HL-60 (cell line): ENCODE measurements at regions not wholly inside any gene's neighbourhood (a gene's known extent, or its start where the extent isn't known, plus 50 kb on each side); places are given as distances from the start of the nearest gene placed in this dataset.
"Not testable (repeated sequence)": the region's sequence is repeated elsewhere in the genome, so short reads cannot be mapped to it uniquely, and the experiment has no call there.

Experiments used
- DNase-seq, 2 experiments: peaks; one replicate each; pipeline ENCODE4 v3.0.0-alpha.2; 2010 to 2020; ENCODE audit warnings: low read depth in 1 of 2, low spot score in 1 of 2
- H3K27ac ChIP-seq: fragments of 250-450 bp; sonication (Bioruptor Pico); replicated peaks from 2 replicates; pipeline ENCODE4 v1.5.1; 2020; ENCODE audit warnings: mild to moderate bottlenecking, moderate library complexity
- H3K27me3 ChIP-seq: fragments of 250-450 bp; sonication (Bioruptor Pico); 2 replicates; pipeline ENCODE4 v1.5.1; 2021; ENCODE audit warnings: mild to moderate bottlenecking, moderate library complexity; ENCODE audit not compliant: insufficient read depth, poor library complexity, severe bottlenecking
- H3K4me3 ChIP-seq: replicated peaks from 2 replicates; pipeline ENCODE4 v1.5.1; 2011; ENCODE audit warnings: mild to moderate bottlenecking, control low read depth, low read length; ENCODE audit not compliant: insufficient read depth
- GABPA ChIP-seq: IDR thresholded peaks from 2 replicates; pipeline ENCODE4 v1.6.1; 2012; ENCODE audit warnings: low read depth
- POLR2AphosphoS5 ChIP-seq: IDR thresholded peaks from 2 replicates; pipeline ENCODE4 v1.6.1; 2012; ENCODE audit warnings: low read depth
- SPI1 ChIP-seq: IDR thresholded peaks from 2 replicates; pipeline ENCODE4 v1.6.1; 2012; ENCODE audit warnings: low read depth, mild to moderate bottlenecking, borderline replicate concordance
- TF ChIP-seq, protein P1 (sequence below): IDR thresholded peaks from 2 replicates; pipeline ENCODE4 v1.6.1; 2012; ENCODE audit warnings: low read depth; ENCODE audit not compliant: insufficient replicate concordance
- TF ChIP-seq, protein P2 (sequence below): IDR thresholded peaks from one replicate; pipeline ENCODE4 v1.5.1; 2011; ENCODE audit warnings: low read length, control low read depth, inconsistent platforms; ENCODE audit not compliant: insufficient read depth

DNA sequence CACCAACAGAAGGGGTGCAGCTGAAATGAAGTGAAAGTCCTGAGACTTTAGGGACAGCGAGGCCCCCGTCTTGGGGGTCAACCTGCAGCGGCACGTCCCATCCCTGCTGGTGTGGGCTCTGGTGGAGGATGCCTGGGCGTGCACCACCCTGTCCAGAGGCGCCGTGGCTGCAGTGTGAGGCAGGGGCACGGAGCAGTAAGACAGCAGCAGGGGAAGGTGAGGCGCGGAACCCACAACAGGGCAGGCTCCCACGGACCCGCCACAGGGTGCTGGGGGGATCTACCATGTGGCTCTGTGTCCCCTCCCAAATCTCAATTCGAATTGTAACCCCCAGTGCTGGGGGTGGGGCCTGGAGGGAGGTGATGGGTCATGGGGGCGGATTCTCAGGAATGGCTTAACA is 158.6 kb downstream of the SHANK2 start:
- Histone ChIP-seq H3K27me3 (no peaks in the 10 kb centered on the region), H3K4me3 (no peak overlapping the region), H3K27ac (no peak overlapping the region)
- TF ChIP-seq, protein P1, sequence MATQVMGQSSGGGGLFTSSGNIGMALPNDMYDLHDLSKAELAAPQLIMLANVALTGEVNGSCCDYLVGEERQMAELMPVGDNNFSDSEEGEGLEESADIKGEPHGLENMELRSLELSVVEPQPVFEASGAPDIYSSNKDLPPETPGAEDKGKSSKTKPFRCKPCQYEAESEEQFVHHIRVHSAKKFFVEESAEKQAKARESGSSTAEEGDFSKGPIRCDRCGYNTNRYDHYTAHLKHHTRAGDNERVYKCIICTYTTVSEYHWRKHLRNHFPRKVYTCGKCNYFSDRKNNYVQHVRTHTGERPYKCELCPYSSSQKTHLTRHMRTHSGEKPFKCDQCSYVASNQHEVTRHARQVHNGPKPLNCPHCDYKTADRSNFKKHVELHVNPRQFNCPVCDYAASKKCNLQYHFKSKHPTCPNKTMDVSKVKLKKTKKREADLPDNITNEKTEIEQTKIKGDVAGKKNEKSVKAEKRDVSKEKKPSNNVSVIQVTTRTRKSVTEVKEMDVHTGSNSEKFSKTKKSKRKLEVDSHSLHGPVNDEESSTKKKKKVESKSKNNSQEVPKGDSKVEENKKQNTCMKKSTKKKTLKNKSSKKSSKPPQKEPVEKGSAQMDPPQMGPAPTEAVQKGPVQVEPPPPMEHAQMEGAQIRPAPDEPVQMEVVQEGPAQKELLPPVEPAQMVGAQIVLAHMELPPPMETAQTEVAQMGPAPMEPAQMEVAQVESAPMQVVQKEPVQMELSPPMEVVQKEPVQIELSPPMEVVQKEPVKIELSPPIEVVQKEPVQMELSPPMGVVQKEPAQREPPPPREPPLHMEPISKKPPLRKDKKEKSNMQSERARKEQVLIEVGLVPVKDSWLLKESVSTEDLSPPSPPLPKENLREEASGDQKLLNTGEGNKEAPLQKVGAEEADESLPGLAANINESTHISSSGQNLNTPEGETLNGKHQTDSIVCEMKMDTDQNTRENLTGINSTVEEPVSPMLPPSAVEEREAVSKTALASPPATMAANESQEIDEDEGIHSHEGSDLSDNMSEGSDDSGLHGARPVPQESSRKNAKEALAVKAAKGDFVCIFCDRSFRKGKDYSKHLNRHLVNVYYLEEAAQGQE: no peak
- TF ChIP-seq GABPA (no peak), POLR2AphosphoS5 (no peak), SPI1 (no peak)
- TF ChIP-seq, protein P2, sequence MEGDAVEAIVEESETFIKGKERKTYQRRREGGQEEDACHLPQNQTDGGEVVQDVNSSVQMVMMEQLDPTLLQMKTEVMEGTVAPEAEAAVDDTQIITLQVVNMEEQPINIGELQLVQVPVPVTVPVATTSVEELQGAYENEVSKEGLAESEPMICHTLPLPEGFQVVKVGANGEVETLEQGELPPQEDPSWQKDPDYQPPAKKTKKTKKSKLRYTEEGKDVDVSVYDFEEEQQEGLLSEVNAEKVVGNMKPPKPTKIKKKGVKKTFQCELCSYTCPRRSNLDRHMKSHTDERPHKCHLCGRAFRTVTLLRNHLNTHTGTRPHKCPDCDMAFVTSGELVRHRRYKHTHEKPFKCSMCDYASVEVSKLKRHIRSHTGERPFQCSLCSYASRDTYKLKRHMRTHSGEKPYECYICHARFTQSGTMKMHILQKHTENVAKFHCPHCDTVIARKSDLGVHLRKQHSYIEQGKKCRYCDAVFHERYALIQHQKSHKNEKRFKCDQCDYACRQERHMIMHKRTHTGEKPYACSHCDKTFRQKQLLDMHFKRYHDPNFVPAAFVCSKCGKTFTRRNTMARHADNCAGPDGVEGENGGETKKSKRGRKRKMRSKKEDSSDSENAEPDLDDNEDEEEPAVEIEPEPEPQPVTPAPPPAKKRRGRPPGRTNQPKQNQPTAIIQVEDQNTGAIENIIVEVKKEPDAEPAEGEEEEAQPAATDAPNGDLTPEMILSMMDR: no peak
- no peak for DNase-seq

DNA sequence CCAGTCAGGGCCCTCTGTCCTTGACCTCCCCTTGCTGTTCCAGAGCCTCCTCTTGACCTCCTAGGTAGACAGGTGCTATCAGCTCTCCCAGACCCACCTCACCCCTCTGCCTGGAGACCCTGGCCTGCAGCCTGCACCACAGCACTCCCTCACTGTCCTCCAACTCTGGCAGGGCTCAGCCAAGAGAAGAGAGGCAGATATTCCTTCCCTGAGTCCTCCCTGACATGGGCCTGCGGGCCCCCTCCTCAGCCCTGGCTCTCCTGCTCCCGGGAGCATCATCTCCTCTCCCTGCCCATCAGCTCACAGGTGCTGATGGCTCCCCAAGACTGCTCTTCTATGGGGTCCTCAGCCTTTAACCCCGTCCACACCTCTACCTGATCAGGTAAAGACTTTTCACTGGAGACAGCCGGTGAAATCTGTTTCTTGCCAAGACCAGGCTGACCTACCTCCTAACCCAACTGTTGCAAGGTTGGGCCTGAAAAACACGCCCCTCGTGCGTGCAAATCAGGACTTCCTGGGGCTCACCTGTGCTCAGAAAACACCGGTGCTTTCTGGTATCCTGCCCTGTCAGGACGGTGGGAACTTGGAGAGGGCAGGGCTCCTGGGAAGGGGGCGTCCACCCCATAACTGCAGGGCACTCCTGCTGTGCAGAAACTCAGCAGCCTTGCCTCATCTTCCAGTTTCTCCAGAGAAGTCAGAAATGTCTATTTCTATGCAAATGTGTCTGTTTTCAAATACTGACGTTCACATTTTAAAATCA is 160.7 kb downstream of the SHANK2 start:
- Histone ChIP-seq H3K27me3 (no peaks in the 10 kb centered on the region), H3K4me3 (no peak overlapping the region), H3K27ac (no peak overlapping the region)
- DNase-seq: no peak
- TF ChIP-seq SPI1 (no peak), POLR2AphosphoS5 (no peak), GABPA (no peak)
- TF ChIP-seq, protein P2: no peak
- TF ChIP-seq, protein P1: no peak

DNA sequence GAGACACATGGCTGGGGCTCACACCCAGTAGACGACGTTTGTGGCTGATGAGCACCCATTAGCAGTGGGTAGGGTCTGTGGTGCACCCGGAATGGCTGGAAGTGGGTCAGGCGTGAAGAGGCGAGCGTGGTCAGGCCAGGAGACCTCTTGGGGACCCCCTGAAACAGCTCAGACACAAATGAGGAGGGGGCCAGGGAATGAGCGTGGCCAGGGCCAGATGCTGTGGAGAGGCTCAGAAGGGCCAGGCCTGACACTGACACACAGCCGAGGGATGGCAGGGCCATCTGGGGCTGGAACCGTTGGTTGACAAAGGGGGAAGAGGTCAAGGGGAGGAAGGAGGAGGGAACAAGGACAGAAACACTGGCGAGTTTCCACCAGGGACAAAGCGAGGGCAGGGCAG is 162.8 kb downstream of the SHANK2 start:
- H3K4me3 ChIP-seq: no peak overlapping the region
- no peak overlapping the region for H3K27ac ChIP-seq
- no peak for DNase-seq
- no peak for TF ChIP-seq POLR2AphosphoS5
- TF ChIP-seq, protein P1: no peak
- no peak for TF ChIP-seq GABPA
- H3K27me3 ChIP-seq: no peaks in the 10 kb centered on the region

DNA sequence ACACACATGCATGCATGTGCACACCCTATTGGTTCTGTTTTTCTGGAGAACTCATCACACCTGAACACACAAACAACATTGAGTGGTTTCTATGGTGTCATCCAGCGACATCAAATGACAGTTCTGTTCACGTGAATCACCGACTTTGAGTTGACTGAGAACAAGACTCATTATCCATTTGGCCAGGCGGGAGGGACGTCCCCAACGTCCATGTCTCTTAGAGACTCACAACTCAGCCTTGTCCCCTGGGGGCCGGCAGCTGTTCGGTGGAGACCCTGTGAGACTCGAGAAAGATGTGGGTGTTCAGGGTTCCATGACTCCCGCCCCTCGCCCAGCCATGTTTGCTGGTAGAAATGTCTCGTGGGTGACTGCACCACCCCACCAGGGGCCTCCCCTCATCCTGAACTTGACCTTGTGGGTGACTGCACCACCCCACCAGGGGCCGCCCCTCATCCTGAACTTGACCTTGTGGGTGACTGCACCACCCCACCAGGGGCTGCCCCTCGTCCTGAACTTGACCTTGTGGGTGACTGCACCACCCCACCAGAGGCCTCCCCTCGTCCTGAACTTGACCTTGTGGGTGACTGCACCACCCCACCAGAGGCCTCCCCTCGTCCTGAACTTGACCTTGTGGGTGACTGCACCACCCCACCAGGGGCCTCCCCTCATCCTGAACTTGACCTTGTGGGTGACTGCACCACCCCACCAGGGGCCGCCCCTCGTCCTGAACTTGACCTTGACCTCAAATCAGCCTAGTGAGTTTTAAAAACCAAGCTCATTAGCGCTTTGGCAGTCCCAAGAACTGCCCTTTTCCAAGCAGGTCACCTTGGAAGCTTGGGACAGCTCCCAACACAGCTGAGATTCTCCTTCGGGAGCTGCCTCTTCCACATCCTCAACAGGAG is 163.8 kb downstream of the SHANK2 start:
- DNase-seq, H3K27me3 ChIP-seq, H3K4me3 ChIP-seq, H3K27ac ChIP-seq: not testable (repeated sequence)
